Psoas muscle (tissue), 7 donors: ENCODE measurements at regions not wholly inside any gene's neighbourhood (a gene's known extent, or its start where the extent isn't known, plus 50 kb on each side); places are given as distances from the start of the nearest gene placed in this dataset.
"Not testable (repeated sequence)": the region's sequence is repeated elsewhere in the genome, so short reads cannot be mapped to it uniquely, and the experiment has no call there.

Source experiments
- ATAC-seq, 4 donors: fragments of 200-7000 bp; cut with Tn5 transposase; one replicate each; pipeline ENCODE4 v1.9.1; 2020; ENCODE audit warnings: moderate library complexity in 3 of 4, mild to moderate bottlenecking in 2 of 4
- DNase-seq, 2 donors: peaks; one replicate each; pipeline ENCODE4 v3.0.0-alpha.2; 2020
- H3K27ac ChIP-seq: fragments of 200-600 bp; one replicate; pipeline ENCODE4 v1.8.0; 2022
- H3K27me3 ChIP-seq, 3 donors: fragments of 200-600 bp in 1 of 3; one replicate each; pipeline versions ENCODE4 v1.6.1 to v1.8.0; 2013 to 2022; ENCODE audit warnings: low read length in 2 of 3, mild to moderate bottlenecking in 2 of 3, moderate library complexity in 1 of 3; ENCODE audit not compliant: insufficient read depth in 3 of 3
- H3K36me3 ChIP-seq, 2 donors: fragments of 200-600 bp in 1 of 2; one replicate each; pipeline versions ENCODE4 v1.6.1 to v1.8.0; 2013 to 2022; ENCODE audit warnings: low read depth in 1 of 2, mild to moderate bottlenecking in 1 of 2, moderate library complexity in 1 of 2; ENCODE audit not compliant: insufficient read depth in 1 of 2
- H3K4me1 ChIP-seq: fragments of 200-600 bp; one replicate; pipeline ENCODE4 v1.8.0; 2022
- H3K4me3 ChIP-seq: fragments of 200-600 bp; one replicate; pipeline ENCODE4 v1.8.0; 2022; ENCODE audit warnings: mild to moderate bottlenecking
- H3K9me3 ChIP-seq: fragments of 200-600 bp; one replicate; pipeline ENCODE4 v1.8.0; 2022
- WGBS, 3 donors: extraction: QIAGEN DNeasy Blood & Tissue Kit; methylation state at CpG; one replicate each; pipeline versions ENCODE4 v1.1.6 to v1.1.7; 2013; 5-methylcytosine and 5-hydroxymethylcytosine counted together
- intact Hi-C, 2 donors: fragments of 100-400 bp; cut with DNase I; formaldehyde crosslinking; loops; one replicate each; pipeline versions ENCODE4 v1.11.0 to v1.14.2; 2022
- donor health status: healthy with polysubstance abuse.
- donor health status: DM: no; HTN: no; CAD: no; lungs with moderate emphysema.
- donor health status: Bipolar disorder and iron deficiency.
- donor health status: healthy.
- donor health status: DM: yes; HTN: yes; CAD: no.
- donor health status: DM: no; HTN: no; CAD: no.
- donor health status: DM: yes; HTN: yes; CAD: no.

GRCh38 chr16:29218649-29219048, 187.9 kb downstream of the NPIPB11 start:
- H3K9me3 ChIP-seq, H3K27ac ChIP-seq, H3K27me3 ChIP-seq, intact Hi-C loops, H3K36me3 ChIP-seq, H3K4me3 ChIP-seq, ATAC-seq, DNase-seq, H3K4me1 ChIP-seq: not testable (repeated sequence)
- 59 to 87% (median 69%) methylated on average over 9 to 23 of the region's 26 CpGs for WGBS, 3 donors

- H3K36me3 ChIP-seq, H3K27me3 ChIP-seq, intact Hi-C loops, ATAC-seq, H3K9me3 ChIP-seq, H3K27ac ChIP-seq, H3K4me1 ChIP-seq, DNase-seq, H3K4me3 ChIP-seq: not testable (repeated sequence)
- WGBS, 3 donors, result 67 to 73% (median 71%) methylated on average over 8 to 11 of the region's 16 CpGs
Measured at GRCh38 chr16:29218171-29218570, 188.3 kb downstream of the NPIPB11 start.

GRCh38 chr16:29217752-29218126, 188.8 kb downstream of the NPIPB11 start:
- H3K27me3 ChIP-seq, H3K4me1 ChIP-seq, H3K9me3 ChIP-seq, intact Hi-C loops, H3K27ac ChIP-seq, DNase-seq, H3K4me3 ChIP-seq, ATAC-seq, H3K36me3 ChIP-seq: not testable (repeated sequence)
- 84 to 91% (median 84%) methylated on average over 12 to 14 of the region's 16 CpGs for WGBS, 3 donors

- H3K36me3 ChIP-seq, DNase-seq, H3K27me3 ChIP-seq, ATAC-seq, H3K9me3 ChIP-seq, intact Hi-C loops, H3K4me1 ChIP-seq, H3K4me3 ChIP-seq, H3K27ac ChIP-seq: not testable (repeated sequence)
- WGBS, 3 donors, result 89 to 93% (median 91%) methylated on average over 22 of the region's 22 CpGs
Measured at GRCh38 chr16:29217104-29217751, 189.3 kb downstream of the NPIPB11 start.

- H3K36me3 ChIP-seq, ATAC-seq, H3K4me3 ChIP-seq, H3K4me1 ChIP-seq, intact Hi-C loops, H3K9me3 ChIP-seq, DNase-seq, H3K27me3 ChIP-seq, H3K27ac ChIP-seq: not testable (repeated sequence)
- WGBS, 3 donors, result 90 to 93% (median 93%) methylated on average over 3 of the region's 3 CpGs
Measured at GRCh38 chr16:29213770-29214169, 192.7 kb downstream of the NPIPB11 start.

GRCh38 chr16:29213251-29213650, 193.3 kb downstream of the NPIPB11 start:
- H3K27ac ChIP-seq, H3K4me1 ChIP-seq, DNase-seq, H3K36me3 ChIP-seq, intact Hi-C loops, H3K9me3 ChIP-seq, H3K27me3 ChIP-seq, ATAC-seq, H3K4me3 ChIP-seq: not testable (repeated sequence)
- WGBS, 3 donors, result 80 to 82% (median 81%) methylated on average over 6 of the region's 6 CpGs

- ATAC-seq, intact Hi-C loops, H3K9me3 ChIP-seq, H3K4me1 ChIP-seq, H3K4me3 ChIP-seq, H3K36me3 ChIP-seq, DNase-seq, H3K27me3 ChIP-seq, H3K27ac ChIP-seq: not testable (repeated sequence)
- WGBS, 3 donors, result 89 to 92% (median 92%) methylated on average over 21 of the region's 21 CpGs
Measured at GRCh38 chr16:29212084-29213027, 194.2 kb downstream of the NPIPB11 start.

- intact Hi-C loops, H3K27me3 ChIP-seq, H3K4me3 ChIP-seq, ATAC-seq, DNase-seq, H3K4me1 ChIP-seq, H3K36me3 ChIP-seq, H3K27ac ChIP-seq, H3K9me3 ChIP-seq: not testable (repeated sequence)
- 64 to 65% (median 65%) methylated on average over 12 of the region's 12 CpGs for WGBS, 3 donors
Measured at GRCh38 chr16:29211456-29211855, 195.1 kb downstream of the NPIPB11 start.

GRCh38 chr16:29210299-29211150, 196.0 kb downstream of the NPIPB11 start:
- H3K36me3 ChIP-seq, DNase-seq, H3K27me3 ChIP-seq, H3K9me3 ChIP-seq, H3K4me3 ChIP-seq, intact Hi-C loops, ATAC-seq, H3K4me1 ChIP-seq, H3K27ac ChIP-seq: not testable (repeated sequence)
- WGBS, 3 donors, result 82 to 88% (median 84%) methylated on average over 20 to 21 of the region's 25 CpGs

- H3K36me3 ChIP-seq, ATAC-seq, H3K27me3 ChIP-seq, H3K9me3 ChIP-seq, DNase-seq, H3K4me3 ChIP-seq, intact Hi-C loops, H3K4me1 ChIP-seq, H3K27ac ChIP-seq: not testable (repeated sequence)
- 60 to 71% (median 63%) methylated on average over 3 of the region's 3 CpGs for WGBS, 3 donors
Measured at GRCh38 chr16:29206120-29206519, 200.4 kb downstream of the NPIPB11 start.
